ENCODE measurements at regions not wholly inside any gene's neighbourhood (a gene's known extent, or its start where the extent isn't known, plus 50 kb on each side); places are given as distances from the start of the nearest gene placed in this dataset.

- no peak for TF ChIP-seq CTCF (IDR thresholded peaks at IDR 0.05; ENCODE audit: low read depth, low read length, missing control alignments)
- H3K4me3 ChIP-seq (ENCODE audit: low read depth, low read length), result no peak overlapping the region
- no peak for DNase-seq (ENCODE audit: low read depth)
Observed at GRCh38 chr17:72417627-72418026, 296.8 kb downstream of the SOX9 start.

GRCh38 chr17:72419866-72420774 lies 299.3 kb downstream of the SOX9 start:
- DNase-seq (ENCODE audit: low read depth), result peak; percentile 78
- peak; percentile 29 for TF ChIP-seq CTCF (IDR thresholded peaks at IDR 0.05; ENCODE audit: low read depth, low read length, missing control alignments)
- no peak overlapping the region; the same call in 1 of the 2 replicates for H3K4me3 ChIP-seq (ENCODE audit: low read depth, low read length)

- no peak overlapping the region for H3K4me3 ChIP-seq (ENCODE audit: low read depth, low read length)
- TF ChIP-seq CTCF (IDR thresholded peaks at IDR 0.05; ENCODE audit: low read depth, low read length, missing control alignments), result no peak
- no peak for DNase-seq (ENCODE audit: low read depth)
Observed at GRCh38 chr17:72420775-72421127, 299.9 kb downstream of the SOX9 start.

GRCh38 chr17:72421128-72422092 lies 300.6 kb downstream of the SOX9 start:
- DNase-seq (ENCODE audit: low read depth), result peak; percentile 89
- TF ChIP-seq CTCF (IDR thresholded peaks at IDR 0.05; ENCODE audit: low read depth, low read length, missing control alignments), result no peak
- no peak overlapping the region for H3K4me3 ChIP-seq (ENCODE audit: low read depth, low read length)

GRCh38 chr17:72422204-72422504 lies 301.3 kb downstream of the SOX9 start:
- no peak for TF ChIP-seq CTCF (IDR thresholded peaks at IDR 0.05; ENCODE audit: low read depth, low read length, missing control alignments)
- no peak overlapping the region; the same call in 1 of the 2 replicates for H3K4me3 ChIP-seq (ENCODE audit: low read depth, low read length)
- no peak for DNase-seq (ENCODE audit: low read depth)

- peak; percentile 73 for DNase-seq (ENCODE audit: low read depth)
- no peak for TF ChIP-seq CTCF (IDR thresholded peaks at IDR 0.05; ENCODE audit: low read depth, low read length, missing control alignments)
- H3K4me3 ChIP-seq (ENCODE audit: low read depth, low read length), result peak overlapping the region; percentile 2; the same call in 1 of the 2 replicates
Observed at GRCh38 chr17:72422505-72423285, 301.9 kb downstream of the SOX9 start.

Measured in GM12864 (cell line).